Astrocyte (in vitro differentiated cells and primary cell): ENCODE measurements at regions not wholly inside any gene's neighbourhood (a gene's known extent, or its start where the extent isn't known, plus 50 kb on each side); places are given as distances from the start of the nearest gene placed in this dataset.

Experiments
- DNase-seq: peaks from one replicate; pipeline ENCODE4 v3.0.0-alpha.2; 2010; ENCODE audit warnings: low read depth
- FAIRE-seq: peaks from 2 replicates; lab custom pipeline; 2011; peaks lifted over from hg19 to GRCh38; lab: Jason Lieb, UNC
- H2AFZ ChIP-seq: 2 replicates; pipeline ENCODE4 v1.6.0; 2012; ENCODE audit warnings: low read depth, low read length, inconsistent platforms
- H3K27ac ChIP-seq: 2 replicates; pipeline ENCODE4 v1.5.1; 2011; ENCODE audit warnings: low read depth, low read length, inconsistent platforms
- H3K27me3 ChIP-seq: 2 replicates; pipeline ENCODE4 v1.6.0; 2011; ENCODE audit warnings: low read length, inconsistent platforms; ENCODE audit not compliant: insufficient read depth
- H3K36me3 ChIP-seq: 2 replicates; pipeline ENCODE4 v1.5.1; 2011; ENCODE audit warnings: low read length, inconsistent platforms; ENCODE audit not compliant: insufficient read depth
- H3K4me1 ChIP-seq: 2 replicates; pipeline ENCODE4 v1.5.1; 2011; ENCODE audit warnings: low read length, inconsistent platforms; ENCODE audit not compliant: insufficient read depth
- H3K4me2 ChIP-seq: 2 replicates; pipeline ENCODE4 v1.6.0; 2012; ENCODE audit warnings: low read length, inconsistent platforms
- H3K4me3 ChIP-seq: 2 replicates; pipeline ENCODE4 v1.5.1; 2011; ENCODE audit warnings: low read depth, mild to moderate bottlenecking, low read length, inconsistent platforms; ENCODE audit not compliant: insufficient read depth
- H3K79me2 ChIP-seq: 2 replicates; pipeline ENCODE4 v1.6.0; 2012; ENCODE audit warnings: mild to moderate bottlenecking, low read length, inconsistent platforms; ENCODE audit not compliant: insufficient read depth
- H3K9ac ChIP-seq: 2 replicates; pipeline ENCODE4 v1.6.0; 2012; ENCODE audit warnings: mild to moderate bottlenecking, low read length, inconsistent platforms
- H3K9me3 ChIP-seq: 2 replicates; pipeline ENCODE4 v1.5.1; 2012; ENCODE audit warnings: low read depth, mild to moderate bottlenecking, low read length, inconsistent platforms; ENCODE audit not compliant: insufficient read depth
- H4K20me1 ChIP-seq: 2 replicates; pipeline ENCODE4 v1.6.0; 2012; ENCODE audit warnings: low read length, inconsistent platforms; ENCODE audit not compliant: insufficient read depth
- H3K27ac Mint-ChIP-seq: one replicate; pipeline ENCODE4 v1.8.0; 2021; ENCODE audit warnings: mild to moderate bottlenecking, mixed read lengths; ENCODE audit not compliant: unreplicated experiment
- H3K27me3 Mint-ChIP-seq: one replicate; pipeline ENCODE4 v1.8.0; 2021; ENCODE audit warnings: low read depth, mixed read lengths; ENCODE audit not compliant: unreplicated experiment
- H3K36me3 Mint-ChIP-seq: one replicate; pipeline ENCODE4 v1.8.0; 2021; ENCODE audit warnings: low read depth, mixed read lengths; ENCODE audit not compliant: unreplicated experiment
- H3K4me1 Mint-ChIP-seq: one replicate; pipeline ENCODE4 v1.8.0; 2021; ENCODE audit warnings: low read depth, mixed read lengths; ENCODE audit not compliant: unreplicated experiment
- H3K4me3 Mint-ChIP-seq: one replicate; pipeline ENCODE4 v1.8.0; 2021; ENCODE audit warnings: mild to moderate bottlenecking, moderate library complexity, mixed read lengths; ENCODE audit not compliant: unreplicated experiment
- H3K9me3 Mint-ChIP-seq: one replicate; pipeline ENCODE4 v1.8.0; 2021; ENCODE audit warnings: mild to moderate bottlenecking, mixed read lengths; ENCODE audit not compliant: unreplicated experiment
- EZH2 ChIP-seq: IDR thresholded peaks from 2 replicates; pipeline ENCODE4 v1.6.1; 2012; ENCODE audit warnings: mild to moderate bottlenecking, low read length, inconsistent platforms; ENCODE audit not compliant: insufficient read depth
- TF ChIP-seq, protein P1 (sequence below): IDR thresholded peaks from 2 replicates; pipeline ENCODE4 v1.5.1; 2011; ENCODE audit warnings: low read depth, mild to moderate bottlenecking, inconsistent platforms, low read length, moderate library complexity; ENCODE audit not compliant: insufficient read depth

DNA sequence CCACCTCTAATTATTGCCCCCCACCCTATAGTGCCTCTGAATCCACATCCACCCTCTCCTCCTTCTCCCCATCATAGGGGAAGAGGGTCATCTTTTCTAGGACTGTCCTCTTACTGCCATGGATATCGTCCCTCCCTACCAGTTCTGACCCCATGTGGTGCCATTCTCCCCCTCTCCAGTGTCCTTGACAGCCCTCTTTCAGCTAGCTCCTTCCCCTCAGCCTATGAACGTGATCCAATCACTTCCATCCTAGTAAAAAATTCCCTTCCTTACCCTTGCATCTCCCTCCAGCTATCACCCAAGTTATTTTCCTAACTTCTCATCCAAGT is 172.7 kb downstream of the RRAGC start:
- no peaks in the 10 kb centered on the region for H3K36me3 ChIP-seq
- no peaks in the 10 kb centered on the region for H3K9me3 Mint-ChIP-seq
- H3K27ac ChIP-seq: no peak overlapping the region
- H3K9me3 ChIP-seq: no peaks in the 10 kb centered on the region
- H3K4me2 ChIP-seq: no peak overlapping the region
- no peak overlapping the region for H3K27ac Mint-ChIP-seq
- H3K27me3 Mint-ChIP-seq: peaks cover 17% of the 10 kb centered on the region
- no peaks in the 10 kb centered on the region for H3K4me1 ChIP-seq
- H3K4me3 Mint-ChIP-seq: no peak overlapping the region
- FAIRE-seq (no peak), DNase-seq (no peak)
- H2AFZ ChIP-seq: no peak overlapping the region
- no peaks in the 10 kb centered on the region for H3K4me1 Mint-ChIP-seq
- no peak overlapping the region for H3K9ac ChIP-seq
- H4K20me1 ChIP-seq: no peaks in the 10 kb centered on the region
- H3K36me3 Mint-ChIP-seq: no peaks in the 10 kb centered on the region
- peaks cover 3% of the 10 kb centered on the region for H3K27me3 ChIP-seq
- no peak overlapping the region for H3K4me3 ChIP-seq
- TF ChIP-seq, protein P1, sequence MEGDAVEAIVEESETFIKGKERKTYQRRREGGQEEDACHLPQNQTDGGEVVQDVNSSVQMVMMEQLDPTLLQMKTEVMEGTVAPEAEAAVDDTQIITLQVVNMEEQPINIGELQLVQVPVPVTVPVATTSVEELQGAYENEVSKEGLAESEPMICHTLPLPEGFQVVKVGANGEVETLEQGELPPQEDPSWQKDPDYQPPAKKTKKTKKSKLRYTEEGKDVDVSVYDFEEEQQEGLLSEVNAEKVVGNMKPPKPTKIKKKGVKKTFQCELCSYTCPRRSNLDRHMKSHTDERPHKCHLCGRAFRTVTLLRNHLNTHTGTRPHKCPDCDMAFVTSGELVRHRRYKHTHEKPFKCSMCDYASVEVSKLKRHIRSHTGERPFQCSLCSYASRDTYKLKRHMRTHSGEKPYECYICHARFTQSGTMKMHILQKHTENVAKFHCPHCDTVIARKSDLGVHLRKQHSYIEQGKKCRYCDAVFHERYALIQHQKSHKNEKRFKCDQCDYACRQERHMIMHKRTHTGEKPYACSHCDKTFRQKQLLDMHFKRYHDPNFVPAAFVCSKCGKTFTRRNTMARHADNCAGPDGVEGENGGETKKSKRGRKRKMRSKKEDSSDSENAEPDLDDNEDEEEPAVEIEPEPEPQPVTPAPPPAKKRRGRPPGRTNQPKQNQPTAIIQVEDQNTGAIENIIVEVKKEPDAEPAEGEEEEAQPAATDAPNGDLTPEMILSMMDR: no peak
- no peaks in the 10 kb centered on the region for H3K79me2 ChIP-seq

DNA sequence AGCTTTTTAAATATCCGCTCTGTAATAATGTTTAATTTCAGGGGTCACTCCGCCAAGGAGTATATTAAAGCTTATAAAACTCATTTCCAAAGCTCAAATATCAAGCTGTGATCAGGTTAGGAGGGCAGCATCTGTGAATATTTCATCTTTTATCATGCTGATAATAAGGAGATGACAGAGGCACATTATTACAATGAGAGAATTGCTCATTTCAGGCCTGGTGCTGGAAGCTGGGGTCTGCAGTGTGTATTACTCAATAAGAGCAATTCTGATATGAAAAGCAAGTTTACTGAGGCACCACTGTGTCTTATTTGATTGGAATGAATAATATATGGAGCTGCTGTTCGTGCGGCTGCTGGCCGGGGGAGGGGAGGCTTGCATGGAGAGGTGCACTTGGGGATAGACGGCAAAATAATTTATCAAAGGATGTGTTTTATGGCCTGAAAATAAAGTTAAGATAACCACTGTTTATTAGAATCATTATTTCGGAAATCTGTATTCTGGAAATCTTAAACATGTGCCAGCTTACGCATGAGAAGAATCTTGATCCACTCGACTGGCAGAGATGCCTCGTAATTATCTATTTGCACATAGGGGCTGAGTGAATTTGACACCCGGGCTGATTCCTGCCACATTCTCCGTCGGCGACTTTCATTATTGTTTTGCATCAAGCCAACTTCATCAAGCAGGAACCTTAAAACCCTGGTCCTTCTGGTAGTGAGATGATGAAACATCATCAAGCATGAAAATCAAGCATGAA is 173.2 kb downstream of the RRAGC start:
- no peak overlapping the region for H3K27ac Mint-ChIP-seq
- no peak overlapping the region for H3K27ac ChIP-seq
- H3K27me3 ChIP-seq: peaks cover 3% of the 10 kb centered on the region
- no peak overlapping the region for H3K9ac ChIP-seq
- H3K4me1 Mint-ChIP-seq: no peaks in the 10 kb centered on the region
- H3K4me3 Mint-ChIP-seq: no peak overlapping the region
- H3K36me3 Mint-ChIP-seq: no peaks in the 10 kb centered on the region
- H3K36me3 ChIP-seq: no peaks in the 10 kb centered on the region
- H3K9me3 ChIP-seq: no peaks in the 10 kb centered on the region
- DNase-seq: no peak
- H3K4me3 ChIP-seq: no peak overlapping the region
- no peaks in the 10 kb centered on the region for H3K4me1 ChIP-seq
- no peak overlapping the region for H3K4me2 ChIP-seq
- no peaks in the 10 kb centered on the region for H3K79me2 ChIP-seq
- H3K9me3 Mint-ChIP-seq: no peaks in the 10 kb centered on the region
- peaks cover 17% of the 10 kb centered on the region for H3K27me3 Mint-ChIP-seq
- TF ChIP-seq, protein P1: no peak
- TF ChIP-seq EZH2: no peak
- H2AFZ ChIP-seq: no peak overlapping the region
- FAIRE-seq: no peak
- H4K20me1 ChIP-seq: no peaks in the 10 kb centered on the region

DNA sequence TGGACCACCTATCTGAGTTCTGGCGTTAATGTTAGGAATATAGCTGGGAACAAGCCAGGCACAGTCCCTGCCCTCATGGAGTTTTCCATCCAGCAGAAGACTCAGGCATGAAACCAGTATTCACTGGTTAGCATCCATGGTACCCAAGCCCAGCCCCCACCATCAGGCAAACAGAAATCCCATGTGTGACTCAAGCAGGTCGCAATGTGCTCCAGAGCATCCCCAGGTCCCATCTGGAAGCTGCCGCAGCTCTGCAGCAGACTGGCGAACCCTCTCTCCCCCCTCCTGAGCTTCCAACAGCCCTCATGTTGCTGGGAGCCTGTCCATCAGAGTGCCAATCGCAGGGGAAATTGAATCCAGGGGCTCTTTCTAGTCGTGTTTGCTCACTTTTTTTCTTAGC is 174.2 kb downstream of the RRAGC start:
- H3K27ac Mint-ChIP-seq: no peak overlapping the region

More for the DNA sequence above, 174.2 kb downstream of the RRAGC start:
- Histone ChIP-seq H3K27me3 (peaks cover 3% of the 10 kb centered on the region), H3K9me3 (no peaks in the 10 kb centered on the region), H4K20me1 (no peaks in the 10 kb centered on the region), H3K36me3 (no peaks in the 10 kb centered on the region), H3K4me3 (no peak overlapping the region), H2AFZ (no peak overlapping the region), H3K27ac (no peak overlapping the region), H3K79me2 (no peaks in the 10 kb centered on the region), H3K9ac (no peak overlapping the region), H3K4me2 (no peak overlapping the region), H3K4me1 (no peaks in the 10 kb centered on the region)
- H3K27me3 Mint-ChIP-seq: peaks cover 17% of the 10 kb centered on the region
- no peak overlapping the region for H3K4me3 Mint-ChIP-seq
- no peak for FAIRE-seq
- no peaks in the 10 kb centered on the region for H3K36me3 Mint-ChIP-seq
- DNase-seq: no peak
- no peaks in the 10 kb centered on the region for H3K4me1 Mint-ChIP-seq
- no peaks in the 10 kb centered on the region for H3K9me3 Mint-ChIP-seq
- no peak for TF ChIP-seq EZH2
- TF ChIP-seq, protein P1: no peak
